ENCODE measurements at regions not wholly inside any gene's neighbourhood (a gene's known extent, or its start where the extent isn't known, plus 50 kb on each side); places are given as distances from the start of the nearest gene placed in this dataset.
A peak's percentile ranks its signal among the peaks of the same experiment; 100 is the strongest.
"Not testable (repeated sequence)": the region's sequence is repeated elsewhere in the genome, so short reads cannot be mapped to it uniquely, and the experiment has no call there.

- Mint-ChIP-seq H3K9me3 (no peaks in the 10 kb centered on the region), H3K4me1 (ENCODE audit: low read depth in 2 of 2) (no peaks in the 10 kb centered on the region)
Measured at GRCh38 chr1:101431956-101432510, 195.2 kb downstream of the S1PR1 start.

GRCh38 chr1:101435831-101436511 is 199.2 kb downstream of the S1PR1 start:
- no peak for DNase-seq
- Mint-ChIP-seq H3K27ac (no peak overlapping the region), H3K36me3 (ENCODE audit: insufficient read depth) (no peaks in the 10 kb centered on the region), H3K9me3 (no peaks in the 10 kb centered on the region), H3K4me3 (no peak overlapping the region), H3K27me3 (peaks cover 35 to 36% of the 10 kb centered on the region in 2 donors), H3K4me1 (ENCODE audit: low read depth in 2 of 2) (peaks cover 0 to 4% of the 10 kb centered on the region in 2 donors)
- ATAC-seq (replicated peaks), result no peak

More at GRCh38 chr1:101431956-101432510, 195.2 kb downstream of the S1PR1 start:
- no peak overlapping the region for H3K4me3 Mint-ChIP-seq
- no peaks in the 10 kb centered on the region for H3K36me3 Mint-ChIP-seq (ENCODE audit: insufficient read depth)
- peaks cover 27 to 31% of the 10 kb centered on the region in 2 donors for H3K27me3 Mint-ChIP-seq
- DNase-seq, result no peak
- no peak for ATAC-seq (replicated peaks)
- no peak overlapping the region for H3K27ac Mint-ChIP-seq

GRCh38 chr1:101437800-101438199 is 201.0 kb downstream of the S1PR1 start:
- Mint-ChIP-seq H3K27me3 (peaks cover 28 to 31% of the 10 kb centered on the region in 2 donors), H3K27ac (no peak overlapping the region), H3K4me1 (ENCODE audit: low read depth in 2 of 2) (peaks cover 0 to 4% of the 10 kb centered on the region in 2 donors), H3K4me3 (no peak overlapping the region), H3K9me3 (no peaks in the 10 kb centered on the region), H3K36me3 (ENCODE audit: insufficient read depth) (no peaks in the 10 kb centered on the region)
- DNase-seq (no peak), ATAC-seq (replicated peaks) (no peak)

GRCh38 chr1:101438359-101438758 is 201.5 kb downstream of the S1PR1 start:
- Mint-ChIP-seq H3K27ac (no peak overlapping the region), H3K4me1 (ENCODE audit: low read depth in 2 of 2) (peaks cover 0 to 4% of the 10 kb centered on the region in 2 donors), H3K9me3 (no peaks in the 10 kb centered on the region), H3K36me3 (ENCODE audit: insufficient read depth) (no peaks in the 10 kb centered on the region), H3K27me3 (peaks cover 22 to 26% of the 10 kb centered on the region in 2 donors), H3K4me3 (no peak overlapping the region)
- ATAC-seq (replicated peaks) (no peak), DNase-seq (no peak)

GRCh38 chr1:101440485-101440884 is 203.7 kb downstream of the S1PR1 start:
- DNase-seq, result no peak
- peaks cover 0 to 4% of the 10 kb centered on the region in 2 donors for H3K4me1 Mint-ChIP-seq (ENCODE audit: low read depth in 2 of 2)
- peaks cover 19 to 31% of the 10 kb centered on the region in 2 donors for H3K27me3 Mint-ChIP-seq
- no peak for ATAC-seq (replicated peaks)
- no peaks in the 10 kb centered on the region for H3K9me3 Mint-ChIP-seq
- H3K36me3 Mint-ChIP-seq (ENCODE audit: insufficient read depth), result no peaks in the 10 kb centered on the region
- H3K4me3 Mint-ChIP-seq, result no peak overlapping the region
- H3K27ac Mint-ChIP-seq, result peak overlapping the region in 1 of 2 donors; percentile 5

DNA sequence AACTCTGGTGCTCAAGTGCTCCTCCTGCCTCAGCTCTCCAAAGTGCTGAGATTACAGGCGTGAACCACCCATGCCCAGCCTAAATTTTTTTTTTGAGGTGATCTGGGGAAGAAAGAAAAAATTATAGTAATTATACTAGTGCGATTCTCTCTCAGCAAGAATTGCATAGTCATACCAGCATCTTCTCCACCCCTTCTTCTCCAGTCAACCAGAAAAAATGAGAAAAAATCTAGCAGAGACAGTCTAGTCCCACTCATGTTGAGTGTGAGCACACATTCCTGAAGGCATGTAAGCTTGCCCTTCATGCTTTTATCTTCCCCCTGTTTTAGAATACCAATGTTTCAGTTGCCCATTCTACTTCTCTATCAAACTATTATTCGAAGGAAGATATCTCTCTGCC is 207.6 kb downstream of the S1PR1 start:
- DNase-seq, result no peak
- Mint-ChIP-seq H3K4me1 (ENCODE audit: low read depth in 2 of 2) (no peaks in the 10 kb centered on the region), H3K27ac (no peak overlapping the region), H3K4me3 (no peak overlapping the region), H3K36me3 (ENCODE audit: insufficient read depth) (no peaks in the 10 kb centered on the region), H3K9me3 (no peaks in the 10 kb centered on the region), H3K27me3 (peaks cover 35 to 52% of the 10 kb centered on the region in 2 donors)
- ATAC-seq (replicated peaks), result no peak

- no peaks in the 10 kb centered on the region for H3K36me3 Mint-ChIP-seq (ENCODE audit: insufficient read depth)
- H3K4me1 Mint-ChIP-seq (ENCODE audit: low read depth in 2 of 2), result no peaks in the 10 kb centered on the region
- DNase-seq (no peak), ATAC-seq (replicated peaks) (no peak)
- H3K27me3 Mint-ChIP-seq, result peaks cover 34 to 53% of the 10 kb centered on the region in 2 donors
- H3K9me3 Mint-ChIP-seq, result no peaks in the 10 kb centered on the region
- H3K4me3 Mint-ChIP-seq, result no peak overlapping the region
- no peak overlapping the region for H3K27ac Mint-ChIP-seq
Measured at GRCh38 chr1:101444873-101445618, 208.2 kb downstream of the S1PR1 start.

DNA sequence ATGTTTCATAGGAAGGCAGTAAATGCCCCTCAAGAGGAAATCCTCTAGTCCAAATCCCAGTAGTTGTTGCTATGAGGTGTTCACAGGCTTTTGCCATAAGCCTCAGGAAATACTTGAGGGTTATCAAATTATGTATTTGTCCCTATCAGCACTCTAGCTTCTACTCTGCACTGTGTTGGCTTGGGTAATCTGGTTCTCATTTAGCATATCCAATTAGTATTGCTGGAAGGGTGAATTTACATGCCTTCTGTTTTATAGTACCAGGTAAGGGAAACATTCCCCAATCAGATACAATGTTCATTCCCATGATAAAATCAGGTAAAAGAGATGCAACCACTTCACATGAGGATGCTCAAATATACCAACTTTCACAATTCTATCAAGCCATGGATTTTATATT is 211.2 kb downstream of the S1PR1 start:
- H3K9me3 Mint-ChIP-seq, result no peaks in the 10 kb centered on the region
- no peak overlapping the region for H3K27ac Mint-ChIP-seq
- H3K4me3 Mint-ChIP-seq, result no peak overlapping the region
- ATAC-seq (replicated peaks), result no peak
- peaks cover 29 to 43% of the 10 kb centered on the region in 2 donors for H3K27me3 Mint-ChIP-seq
- DNase-seq, result no peak
- no peaks in the 10 kb centered on the region for H3K36me3 Mint-ChIP-seq (ENCODE audit: insufficient read depth)
- peaks cover 0 to under 1% of the 10 kb centered on the region in 2 donors for H3K4me1 Mint-ChIP-seq (ENCODE audit: low read depth in 2 of 2)

GRCh38 chr1:101450691-101451090 is 213.9 kb downstream of the S1PR1 start:
- H3K27ac Mint-ChIP-seq; H3K4me3 Mint-ChIP-seq; H3K36me3 Mint-ChIP-seq (ENCODE audit: insufficient read depth); ATAC-seq (replicated peaks); H3K9me3 Mint-ChIP-seq; DNase-seq: not testable (repeated sequence)
- peaks cover 11 to 15% of the 10 kb centered on the region in 2 donors for H3K4me1 Mint-ChIP-seq (ENCODE audit: low read depth in 2 of 2)
- peaks cover 29 to 37% of the 10 kb centered on the region in 2 donors for H3K27me3 Mint-ChIP-seq

DNA sequence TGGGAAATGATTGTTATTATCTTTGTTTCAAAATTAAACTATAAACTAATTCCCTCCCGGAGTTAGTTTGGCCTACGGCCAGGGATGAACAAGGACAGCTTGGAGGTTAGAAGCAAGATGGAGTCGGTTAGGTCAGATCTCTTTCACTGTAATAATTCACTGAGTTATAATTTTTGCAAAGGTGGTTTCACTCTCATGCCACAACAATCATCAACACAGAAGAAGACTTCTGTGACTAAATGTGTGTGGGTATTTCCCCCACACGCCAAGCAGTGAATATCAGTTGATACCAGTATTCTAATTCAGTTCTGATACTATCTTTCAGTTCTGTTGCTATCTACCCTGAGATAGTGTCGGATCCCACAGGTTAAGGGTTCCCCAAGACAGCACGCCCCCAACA is 215.1 kb downstream of the S1PR1 start:
- no peak overlapping the region for H3K4me3 Mint-ChIP-seq
- peaks cover 11 to 15% of the 10 kb centered on the region in 2 donors for H3K4me1 Mint-ChIP-seq (ENCODE audit: low read depth in 2 of 2)
- no peak overlapping the region for H3K27ac Mint-ChIP-seq
- ATAC-seq (replicated peaks) (no peak), DNase-seq (no peak)
- H3K27me3 Mint-ChIP-seq, result peaks cover 24 to 30% of the 10 kb centered on the region in 2 donors
- H3K9me3 Mint-ChIP-seq, result no peaks in the 10 kb centered on the region
- no peaks in the 10 kb centered on the region for H3K36me3 Mint-ChIP-seq (ENCODE audit: insufficient read depth)

DNA sequence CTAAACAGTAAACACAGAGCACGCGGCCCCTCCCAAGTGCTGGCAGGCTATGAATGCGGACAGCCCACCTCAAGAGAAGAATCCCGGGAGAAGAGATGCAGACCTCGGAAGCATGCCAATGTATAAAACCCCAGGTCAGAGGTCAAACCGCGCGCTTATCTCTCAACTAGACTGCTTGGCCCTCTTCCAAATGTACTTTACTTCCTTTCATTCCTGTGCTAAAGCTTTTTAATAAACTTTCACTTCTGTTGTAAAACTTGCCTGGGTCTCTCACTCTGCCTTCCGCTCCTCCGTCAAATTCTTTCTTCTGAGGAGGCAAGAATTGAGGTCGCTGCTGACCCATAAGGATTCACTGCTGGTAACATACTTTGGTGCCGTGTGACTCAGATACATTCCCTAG is 216.0 kb downstream of the S1PR1 start:
- no peaks in the 10 kb centered on the region for H3K36me3 Mint-ChIP-seq (ENCODE audit: insufficient read depth)
- peaks cover 20 to 23% of the 10 kb centered on the region in 2 donors for H3K27me3 Mint-ChIP-seq
- H3K4me3 Mint-ChIP-seq, result no peak overlapping the region
- no peak for DNase-seq
- H3K27ac Mint-ChIP-seq, result no peak overlapping the region
- no peaks in the 10 kb centered on the region for H3K9me3 Mint-ChIP-seq
- no peak for ATAC-seq (replicated peaks)
- H3K4me1 Mint-ChIP-seq (ENCODE audit: low read depth in 2 of 2), result peaks cover 11 to 15% of the 10 kb centered on the region in 2 donors

- Mint-ChIP-seq H3K27me3 (peaks cover 13 to 15% of the 10 kb centered on the region in 2 donors), H3K4me3 (peak overlapping the region in 1 of 2 donors; percentile 0), H3K4me1 (ENCODE audit: low read depth in 2 of 2) (peaks cover 11 to 15% of the 10 kb centered on the region in 2 donors), H3K27ac (peak overlapping the region; percentile 6 to 32), H3K9me3 (no peaks in the 10 kb centered on the region), H3K36me3 (ENCODE audit: insufficient read depth) (no peaks in the 10 kb centered on the region)
- ATAC-seq (replicated peaks) (no peak), DNase-seq (no peak)
Measured at GRCh38 chr1:101453844-101454243, 217.0 kb downstream of the S1PR1 start.

DNA sequence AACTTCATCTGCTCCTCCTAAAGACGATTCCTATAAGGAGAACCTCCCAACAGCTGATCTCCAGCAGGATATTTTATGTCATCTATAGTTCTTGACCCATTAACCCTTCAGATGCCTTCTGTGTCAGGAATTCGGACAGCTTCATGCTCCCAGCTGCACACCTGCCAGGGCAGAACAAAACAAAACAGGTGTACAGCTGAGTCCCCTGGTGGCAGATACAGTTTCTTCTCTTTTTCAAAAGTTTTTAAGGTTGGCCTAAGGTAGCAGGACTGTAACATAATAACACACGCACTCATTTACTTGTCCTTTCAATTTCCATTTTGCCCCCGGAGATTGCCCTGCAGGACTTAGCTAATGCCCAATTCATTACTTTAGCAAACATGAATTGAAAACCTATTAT is 218.3 kb downstream of the S1PR1 start:
- ATAC-seq (replicated peaks), result no peak
- DNase-seq, result no peak
- H3K4me3 Mint-ChIP-seq, result no peak overlapping the region
- H3K36me3 Mint-ChIP-seq (ENCODE audit: insufficient read depth), result no peaks in the 10 kb centered on the region
- H3K4me1 Mint-ChIP-seq (ENCODE audit: low read depth in 2 of 2), result peaks cover 11 to 15% of the 10 kb centered on the region in 2 donors
- H3K27me3 Mint-ChIP-seq, result peaks cover 0 to 6% of the 10 kb centered on the region in 2 donors
- no peak overlapping the region for H3K27ac Mint-ChIP-seq
- no peaks in the 10 kb centered on the region for H3K9me3 Mint-ChIP-seq

Measured in effector memory CD8-positive, alpha-beta T cell (primary cell).